HEK293 (cell line): ENCODE measurements at regions not wholly inside any gene's neighbourhood (a gene's known extent, or its start where the extent isn't known, plus 50 kb on each side); places are given as distances from the start of the nearest gene placed in this dataset.

ENCODE experiments used
- MYNN ChIP-seq: fragments of 450-650 bp; formaldehyde crosslinking; IDR thresholded peaks from 2 replicates; pipeline ENCODE4 v1.5.1; 2016; ENCODE audit warnings: missing biosample characterization, missing genetic modification characterization, borderline replicate concordance
- RBAK ChIP-seq: fragments of 450-650 bp; formaldehyde crosslinking; IDR thresholded peaks from 2 replicates; pipeline ENCODE4 v1.5.1; 2016; ENCODE audit warnings: missing biosample characterization, missing genetic modification characterization
- ZNF169 ChIP-seq: fragments of 450-650 bp; formaldehyde crosslinking; IDR thresholded peaks from 2 replicates; pipeline ENCODE4 v1.5.1; 2016; ENCODE audit warnings: missing biosample characterization, missing genetic modification characterization
- TF ChIP-seq, protein P1 (sequence below): fragments of 450-650 bp; formaldehyde crosslinking; IDR thresholded peaks from 2 replicates; pipeline ENCODE4 v1.5.1; 2016; ENCODE audit warnings: missing biosample characterization, missing genetic modification characterization
- TF ChIP-seq, protein P2 (sequence below): sonication (generic); formaldehyde crosslinking; IDR thresholded peaks from 2 replicates; pipeline ENCODE4 v1.8.1; 2022; ENCODE audit warnings: mild to moderate bottlenecking, moderate library complexity, missing genetic modification reagents

DNA sequence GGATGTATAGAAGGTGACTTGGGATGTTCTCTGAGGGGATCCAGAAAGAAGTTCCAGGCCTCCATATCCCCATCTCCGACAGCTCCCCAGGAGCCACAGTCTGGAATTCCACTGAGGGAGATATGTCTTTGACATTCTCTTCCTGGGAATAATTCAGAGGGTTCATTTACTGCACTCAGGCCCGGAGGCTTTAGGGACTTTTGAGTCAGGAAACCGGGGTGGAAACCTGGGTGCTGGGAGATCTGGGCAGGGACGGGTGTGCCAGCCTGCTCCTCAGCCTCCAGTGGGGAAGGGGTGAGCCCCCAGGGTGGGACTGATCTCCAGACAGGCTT lies 147.7 kb downstream of the SMAD6 start:
- TF ChIP-seq, protein P1, sequence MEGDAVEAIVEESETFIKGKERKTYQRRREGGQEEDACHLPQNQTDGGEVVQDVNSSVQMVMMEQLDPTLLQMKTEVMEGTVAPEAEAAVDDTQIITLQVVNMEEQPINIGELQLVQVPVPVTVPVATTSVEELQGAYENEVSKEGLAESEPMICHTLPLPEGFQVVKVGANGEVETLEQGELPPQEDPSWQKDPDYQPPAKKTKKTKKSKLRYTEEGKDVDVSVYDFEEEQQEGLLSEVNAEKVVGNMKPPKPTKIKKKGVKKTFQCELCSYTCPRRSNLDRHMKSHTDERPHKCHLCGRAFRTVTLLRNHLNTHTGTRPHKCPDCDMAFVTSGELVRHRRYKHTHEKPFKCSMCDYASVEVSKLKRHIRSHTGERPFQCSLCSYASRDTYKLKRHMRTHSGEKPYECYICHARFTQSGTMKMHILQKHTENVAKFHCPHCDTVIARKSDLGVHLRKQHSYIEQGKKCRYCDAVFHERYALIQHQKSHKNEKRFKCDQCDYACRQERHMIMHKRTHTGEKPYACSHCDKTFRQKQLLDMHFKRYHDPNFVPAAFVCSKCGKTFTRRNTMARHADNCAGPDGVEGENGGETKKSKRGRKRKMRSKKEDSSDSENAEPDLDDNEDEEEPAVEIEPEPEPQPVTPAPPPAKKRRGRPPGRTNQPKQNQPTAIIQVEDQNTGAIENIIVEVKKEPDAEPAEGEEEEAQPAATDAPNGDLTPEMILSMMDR (tag by site-specific recombination), result no peak
- no peak for TF ChIP-seq ZNF169
- no peak for TF ChIP-seq MYNN (tag by site-specific recombination)
- no peak for TF ChIP-seq RBAK (tag by site-specific recombination)
- TF ChIP-seq, protein P2, sequence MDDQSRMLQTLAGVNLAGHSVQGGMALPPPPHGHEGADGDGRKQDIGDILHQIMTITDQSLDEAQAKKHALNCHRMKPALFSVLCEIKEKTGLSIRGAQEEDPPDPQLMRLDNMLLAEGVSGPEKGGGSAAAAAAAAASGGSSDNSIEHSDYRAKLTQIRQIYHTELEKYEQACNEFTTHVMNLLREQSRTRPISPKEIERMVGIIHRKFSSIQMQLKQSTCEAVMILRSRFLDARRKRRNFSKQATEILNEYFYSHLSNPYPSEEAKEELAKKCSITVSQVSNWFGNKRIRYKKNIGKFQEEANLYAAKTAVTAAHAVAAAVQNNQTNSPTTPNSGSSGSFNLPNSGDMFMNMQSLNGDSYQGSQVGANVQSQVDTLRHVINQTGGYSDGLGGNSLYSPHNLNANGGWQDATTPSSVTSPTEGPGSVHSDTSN (CRISPR knock-in tag), result no peak
